Activated gamma-delta T cell treated with anti-CD3 and anti-CD28 coated beads, Interleukin-2, amount 50 U/mL, for 16 hours (primary cell): ENCODE measurements at regions not wholly inside any gene's neighbourhood (a gene's known extent, or its start where the extent isn't known, plus 50 kb on each side); places are given as distances from the start of the nearest gene placed in this dataset.
"Not testable (repeated sequence)": the region's sequence is repeated elsewhere in the genome, so short reads cannot be mapped to it uniquely, and the experiment has no call there.

Source experiments
- DNase-seq: peaks from one replicate; pipeline ENCODE4 v3.0.0-alpha.2; 2020; ENCODE audit warnings: low read depth

DNA sequence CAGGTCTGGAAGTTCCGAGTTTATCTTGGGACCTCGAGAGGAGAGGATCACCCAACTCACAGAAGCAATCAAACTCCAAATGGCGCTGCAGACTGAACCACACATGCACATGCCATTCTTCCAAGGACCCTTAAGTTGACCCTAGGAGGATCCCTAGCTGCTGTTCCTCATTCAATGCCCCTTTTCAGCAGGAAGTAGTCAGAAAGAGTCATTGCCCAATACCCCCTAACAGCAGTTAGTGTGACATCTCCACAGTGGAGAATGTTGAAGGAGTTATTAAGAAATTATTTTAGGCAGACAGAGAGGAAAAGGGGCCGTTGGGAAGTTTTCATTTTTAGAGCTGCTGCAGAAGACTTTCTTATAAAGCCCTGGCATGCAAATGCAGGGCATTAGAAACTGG is 229.9 kb upstream of the DAB2 start:
- no peak for DNase-seq

DNA sequence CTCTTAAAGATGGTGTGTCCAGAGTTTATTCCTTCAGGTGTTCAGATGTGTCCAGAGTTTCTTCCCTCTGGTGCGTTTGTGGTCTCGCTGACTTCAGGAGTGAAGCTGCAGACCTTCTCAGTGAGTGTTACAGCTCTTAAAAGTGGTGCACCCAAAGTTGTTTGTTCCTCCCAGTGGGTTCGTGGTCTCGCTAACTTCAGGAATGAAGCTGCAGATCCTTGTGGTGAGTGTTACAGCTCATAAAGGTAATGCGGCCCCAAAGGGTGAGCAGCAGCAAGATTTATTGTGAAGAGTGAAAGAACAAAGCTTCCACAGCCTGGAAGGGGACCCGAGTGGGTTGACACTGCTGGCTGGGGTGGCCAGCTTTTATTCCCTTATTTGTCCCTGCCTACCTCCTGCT is 227.7 kb upstream of the DAB2 start:
- not testable (repeated sequence) for DNase-seq

DNA sequence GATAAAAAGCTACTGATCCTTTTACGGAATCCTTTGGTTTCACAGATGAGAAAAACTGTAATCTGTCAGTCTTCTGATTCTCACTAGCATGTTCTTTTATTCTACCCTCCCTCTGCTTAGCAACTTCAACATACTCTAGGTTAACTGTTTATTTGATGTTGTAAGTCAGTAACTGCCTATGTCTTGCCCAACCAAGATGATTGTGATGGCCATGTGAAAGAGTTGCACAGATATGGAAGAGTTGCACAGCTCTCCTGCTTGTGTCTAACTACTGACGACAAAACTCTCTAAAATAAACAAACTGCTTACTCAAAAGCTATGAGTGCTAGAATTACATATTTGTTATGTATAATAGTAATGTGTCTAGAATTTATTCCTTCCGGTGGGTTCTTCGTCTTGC is 227.3 kb upstream of the DAB2 start:
- DNase-seq: no peak

DNA sequence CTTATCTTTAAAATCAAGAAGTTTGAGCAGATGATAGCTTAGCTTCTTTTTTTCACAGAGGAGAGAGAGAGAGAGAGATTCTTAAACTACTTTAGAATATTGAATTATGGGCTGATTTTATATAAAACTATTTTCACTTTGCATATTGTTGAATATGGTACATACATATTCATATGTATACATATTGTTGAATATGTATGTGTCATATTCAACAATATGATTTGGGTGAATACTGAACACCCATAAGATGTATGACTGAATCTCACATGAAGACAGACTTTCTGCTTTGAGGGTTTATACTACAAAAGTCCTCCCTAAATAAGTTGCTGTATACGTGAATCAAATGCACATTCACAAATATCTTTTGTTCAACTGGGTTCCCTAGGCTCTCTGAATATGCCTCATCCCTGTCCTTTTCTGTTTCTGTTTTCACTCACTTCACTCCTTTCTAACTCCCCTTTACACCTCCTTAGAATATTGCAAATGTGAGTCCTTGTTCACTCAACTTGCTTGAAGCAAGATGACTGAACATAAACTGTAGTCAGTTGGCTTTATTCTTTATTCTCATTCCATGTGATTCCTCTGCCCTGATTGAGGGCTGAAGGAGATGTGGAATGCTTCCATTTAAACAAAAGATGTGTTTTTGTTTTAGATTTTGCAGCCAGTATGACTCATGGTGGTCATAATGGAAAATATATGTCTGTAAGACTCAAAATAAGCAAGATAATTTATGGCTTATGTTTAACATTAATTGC is 225.4 kb upstream of the DAB2 start:
- no peak for DNase-seq

DNA sequence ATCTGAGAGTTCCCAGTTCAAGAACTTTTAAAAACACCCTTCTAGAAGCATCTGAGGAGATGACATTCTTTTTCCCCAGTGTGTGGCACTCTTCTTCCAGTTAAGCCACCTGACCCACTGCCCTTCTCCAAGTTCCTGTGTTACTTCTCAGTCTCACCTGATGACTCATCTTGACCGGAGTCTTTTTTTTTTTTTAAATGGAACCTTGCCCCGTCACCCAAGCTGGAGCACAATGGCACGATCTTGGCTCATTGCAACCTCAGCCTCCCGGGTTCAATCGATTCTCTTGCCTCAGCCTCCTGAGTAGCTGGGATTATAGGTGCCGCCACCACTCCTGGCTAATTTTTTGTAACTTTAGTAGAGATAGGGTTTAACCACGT is 224.1 kb upstream of the DAB2 start:
- no peak for DNase-seq

DNA sequence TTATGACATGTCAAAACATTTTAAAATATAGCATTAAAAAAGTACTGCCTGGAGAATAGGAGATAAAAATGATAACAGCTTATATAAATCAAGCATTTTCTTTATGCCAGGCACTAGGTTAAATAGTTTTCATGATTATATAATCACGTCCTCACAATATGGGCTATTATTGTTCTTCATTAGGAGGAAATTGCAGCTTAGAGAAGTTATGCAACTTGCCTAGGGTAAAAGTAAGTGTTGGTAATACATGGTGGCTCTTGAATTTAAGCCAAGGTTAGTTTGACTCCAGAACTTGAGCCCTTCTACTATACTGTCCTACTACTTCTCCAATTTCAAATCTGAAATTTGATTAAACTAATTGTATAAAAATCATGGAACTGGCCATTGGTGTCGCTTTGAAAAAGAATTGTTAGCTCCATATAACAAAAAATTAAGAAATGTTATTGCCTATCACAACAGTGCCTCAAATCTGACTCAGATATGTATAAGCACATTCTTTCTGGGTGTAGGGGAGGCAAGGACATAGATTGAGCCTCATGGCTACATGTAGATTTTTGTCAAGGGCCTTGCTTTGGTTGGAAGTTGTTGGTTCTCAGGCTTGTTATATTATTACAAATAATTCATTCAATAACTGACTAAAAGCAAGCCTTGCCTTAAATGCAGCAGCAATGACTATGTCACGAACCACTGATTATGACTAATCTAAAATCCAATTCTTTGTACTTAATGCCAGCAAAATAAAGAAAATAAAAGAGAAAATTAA is 223.5 kb upstream of the DAB2 start:
- DNase-seq: no peak

DNA sequence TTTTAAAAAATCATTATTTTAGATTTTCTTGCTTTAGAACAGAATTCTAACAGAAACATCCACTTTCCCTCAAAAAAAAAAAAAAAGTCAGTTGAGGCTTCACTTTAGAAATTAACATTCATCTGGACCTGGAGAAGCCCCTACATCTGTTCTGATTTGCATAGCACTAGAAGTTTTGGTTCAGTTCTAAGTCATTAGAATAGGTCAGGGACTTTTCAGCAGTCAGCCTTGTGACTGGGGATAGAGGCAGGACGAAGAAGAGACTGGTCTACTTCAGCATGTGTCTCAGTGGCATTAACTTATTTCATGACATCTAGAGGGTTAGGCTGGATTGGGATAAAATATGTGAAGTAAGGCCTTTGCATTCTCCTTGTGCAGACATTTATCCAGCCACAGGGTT is 215.8 kb upstream of the DAB2 start:
- DNase-seq: no peak

DNA sequence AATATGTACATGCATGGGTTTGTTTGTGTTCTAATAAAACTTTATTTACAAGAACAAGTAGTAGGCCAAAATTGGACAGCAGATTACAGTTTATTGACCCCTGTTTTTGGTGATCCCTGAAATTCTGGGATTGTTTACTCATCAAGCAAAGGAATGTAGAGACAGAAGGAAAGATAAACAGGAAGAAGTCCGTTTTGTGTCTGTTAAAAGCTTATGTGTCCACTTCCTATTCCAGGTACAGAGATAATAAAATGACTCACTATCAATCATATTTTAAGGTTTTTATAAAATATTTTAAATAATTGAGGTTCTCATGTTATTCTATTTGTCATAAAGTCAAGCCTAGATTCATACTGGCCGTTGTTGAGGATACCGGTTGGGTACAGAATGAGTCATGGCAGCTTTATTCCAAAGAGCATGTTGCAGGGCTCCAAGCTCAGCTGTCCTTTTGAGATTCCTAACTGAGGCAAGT is 214.9 kb upstream of the DAB2 start:
- no peak for DNase-seq

DNA sequence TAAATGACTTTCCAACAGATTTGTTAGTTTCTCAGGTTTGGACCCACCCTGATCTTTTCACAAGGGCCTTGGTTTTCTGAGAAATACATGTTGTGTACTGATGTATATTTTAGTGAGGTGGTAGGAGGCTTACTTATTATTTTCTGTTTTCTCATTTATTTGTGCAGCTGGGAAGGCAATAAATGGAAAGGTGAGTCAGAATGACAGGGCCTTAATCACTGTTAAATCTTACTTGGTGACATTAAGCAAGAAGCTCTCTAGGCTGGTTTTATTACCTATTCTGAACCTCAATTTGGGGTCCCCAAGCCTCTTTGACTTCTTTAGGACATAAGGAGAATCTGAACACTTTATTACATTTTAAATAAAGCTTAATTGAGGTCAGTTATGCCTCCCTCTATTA is 214.0 kb upstream of the DAB2 start:
- no peak for DNase-seq

DNA sequence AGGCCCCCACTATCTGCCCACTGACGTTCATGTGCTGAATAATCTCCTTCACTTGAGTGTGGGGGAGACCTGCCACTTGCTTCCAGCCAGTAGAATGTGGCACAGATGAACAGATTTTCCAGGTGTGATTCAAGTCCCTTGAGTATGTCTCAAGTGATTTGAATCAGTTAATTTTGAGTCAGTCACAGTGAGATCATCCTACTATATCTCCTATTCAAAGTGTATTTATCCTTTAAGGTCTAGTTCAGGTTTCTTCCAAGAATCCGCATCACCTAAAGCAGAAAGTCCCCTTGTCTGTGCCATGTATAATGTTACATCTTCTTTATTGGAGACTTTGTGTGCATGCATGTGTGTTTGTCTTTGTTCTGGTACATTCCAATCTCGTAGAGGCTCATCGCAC is 208.3 kb upstream of the DAB2 start:
- no peak for DNase-seq

DNA sequence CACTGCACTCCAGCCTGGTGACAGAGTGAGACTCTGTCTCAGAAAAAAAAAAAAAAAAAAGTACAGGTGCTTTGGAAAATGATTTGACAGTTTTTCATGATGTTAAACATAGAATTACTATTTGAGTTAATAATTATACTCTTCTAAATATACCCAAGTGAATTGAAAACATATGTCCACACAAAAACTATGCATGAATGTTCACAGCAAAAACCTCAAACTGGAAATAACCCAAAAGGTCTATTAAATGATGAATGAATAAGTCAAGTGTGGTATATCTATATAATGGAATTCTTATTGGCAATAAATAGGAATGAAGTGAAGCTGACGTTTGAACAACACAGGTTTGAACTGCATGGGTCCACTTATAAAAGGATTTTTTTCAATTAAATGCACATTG is 207.2 kb upstream of the DAB2 start:
- DNase-seq: no peak

DNA sequence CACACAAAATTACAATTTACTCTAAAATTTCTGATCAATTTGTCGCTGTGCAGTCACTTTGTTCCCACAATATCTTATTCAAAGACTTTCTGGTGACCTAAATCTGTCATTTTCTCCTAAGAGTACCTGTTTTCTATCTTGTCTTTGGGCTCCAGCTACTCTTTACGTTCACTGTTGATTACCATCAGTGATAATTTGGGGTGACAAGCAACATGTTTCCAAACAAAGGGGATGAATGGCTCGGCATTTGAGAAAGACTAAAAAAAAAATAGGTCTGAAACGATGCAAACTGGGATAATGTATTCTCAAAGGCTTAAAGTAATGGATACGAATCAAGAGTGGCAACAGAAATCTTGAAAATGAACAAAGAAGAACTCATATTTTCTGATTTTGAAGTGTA is 205.2 kb upstream of the DAB2 start:
- DNase-seq: no peak

DNA sequence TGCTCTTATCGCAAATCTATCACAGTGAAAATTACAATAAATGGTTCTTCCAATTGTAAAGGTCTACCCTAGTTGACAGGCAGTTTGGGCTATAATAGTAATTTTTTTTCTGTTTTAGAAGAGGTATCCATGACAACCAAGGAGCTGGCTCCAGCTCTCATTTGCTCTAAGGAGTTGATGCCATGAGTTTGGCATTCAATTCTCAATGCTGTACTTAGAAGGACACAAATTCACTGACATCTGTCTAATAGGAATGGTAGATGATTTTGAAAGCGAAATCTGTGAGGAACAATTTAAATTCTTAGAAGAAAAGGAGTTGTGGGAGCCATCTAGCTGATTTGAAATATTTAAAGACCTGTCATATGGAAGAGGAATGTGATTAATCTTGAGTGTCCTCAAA is 203.6 kb upstream of the DAB2 start:
- no peak for DNase-seq

DNA sequence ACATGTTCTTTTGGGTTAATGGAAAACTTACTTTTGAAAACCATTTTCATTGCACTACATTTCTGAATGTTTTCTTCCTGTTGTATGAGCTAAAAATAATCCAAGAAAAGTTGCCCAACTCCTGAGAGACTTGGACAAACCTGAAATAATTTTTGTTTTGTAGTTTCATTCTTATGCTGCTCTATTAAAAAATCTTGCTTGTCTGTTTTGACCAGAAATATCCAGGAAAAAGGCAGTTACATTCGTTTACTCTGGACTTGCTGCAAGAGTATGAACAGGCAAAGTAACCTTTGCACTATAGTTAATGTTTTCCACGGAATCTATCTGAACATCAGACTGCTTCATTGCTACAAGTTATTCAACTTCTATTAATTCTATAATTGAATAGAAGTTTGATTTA is 200.1 kb upstream of the DAB2 start:
- no peak for DNase-seq

DNA sequence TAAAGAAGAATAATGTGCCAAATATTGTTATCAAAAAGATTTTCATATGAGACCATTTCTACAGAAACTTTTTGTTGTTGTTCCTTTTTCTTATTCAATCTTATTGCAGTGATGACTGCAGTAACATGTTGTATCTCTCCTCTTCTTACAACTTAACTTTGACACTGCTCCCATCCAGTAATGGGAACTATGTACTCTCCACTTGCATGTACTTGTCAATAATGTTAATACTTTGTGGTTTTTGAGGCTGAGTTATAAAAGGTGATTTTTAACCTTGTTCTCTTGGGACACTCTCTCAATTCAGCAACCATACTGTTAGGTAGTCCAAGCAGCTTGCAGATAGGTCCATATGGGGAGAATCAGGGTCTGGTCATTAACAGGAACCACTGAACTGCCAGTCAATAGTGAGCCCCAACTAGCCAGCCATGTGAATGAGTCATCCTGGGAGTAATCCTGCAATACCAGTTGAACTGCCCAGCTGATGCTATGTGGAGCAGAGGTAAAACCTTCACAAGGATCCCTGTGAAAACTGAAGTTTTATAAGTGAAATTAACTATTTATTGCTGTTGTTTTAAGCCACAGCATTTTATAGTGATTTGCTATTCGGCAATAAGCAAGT is 199.6 kb upstream of the DAB2 start:
- no peak for DNase-seq

DNA sequence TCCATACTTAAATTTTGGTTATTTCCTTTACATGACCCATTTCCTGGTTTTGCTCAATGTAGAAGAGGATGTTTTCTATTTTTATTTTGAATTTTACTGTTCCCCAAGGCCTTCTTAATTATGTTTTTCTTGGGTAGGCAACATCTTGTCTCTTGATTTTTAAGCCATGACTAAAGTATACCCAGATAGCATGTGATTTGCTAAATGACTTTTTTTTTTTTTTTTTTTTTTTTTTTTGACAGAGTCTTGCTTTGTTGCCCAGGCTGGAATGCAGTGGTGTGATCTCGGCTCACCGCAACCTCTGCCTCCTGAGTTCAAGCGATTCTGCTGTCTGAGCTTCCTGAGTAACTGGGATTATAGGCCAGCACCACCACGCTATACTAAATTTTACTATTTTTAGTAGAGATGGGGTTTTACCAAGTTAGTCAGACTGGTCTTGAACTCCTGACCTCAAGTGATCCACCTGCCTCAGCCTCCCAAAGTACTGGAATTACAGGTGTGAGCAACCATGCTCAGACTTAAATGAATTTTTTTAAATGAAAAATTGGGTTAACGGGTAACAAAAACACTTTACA is 198.6 kb upstream of the DAB2 start:
- DNase-seq: no peak

DNA sequence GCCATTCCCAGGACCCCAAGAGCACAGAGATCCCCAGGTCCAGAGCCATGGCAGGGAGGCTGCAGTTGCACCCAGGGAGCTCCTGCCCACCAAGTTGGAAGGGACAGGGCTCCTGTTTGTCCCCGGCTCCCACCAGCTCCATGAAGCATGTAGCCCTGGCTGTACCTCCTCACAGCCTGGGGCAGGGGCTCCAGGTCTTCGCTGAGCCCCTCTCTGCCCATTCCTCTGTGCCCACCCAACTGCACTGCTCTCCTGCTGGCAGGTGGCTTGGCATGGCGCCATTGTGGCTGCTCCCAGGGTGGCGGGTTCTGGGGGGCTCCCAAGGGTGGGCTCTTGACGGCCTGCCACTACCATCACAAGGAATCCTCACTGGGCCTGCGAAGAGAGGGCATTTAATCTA is 197.5 kb upstream of the DAB2 start:
- no peak for DNase-seq

DNA sequence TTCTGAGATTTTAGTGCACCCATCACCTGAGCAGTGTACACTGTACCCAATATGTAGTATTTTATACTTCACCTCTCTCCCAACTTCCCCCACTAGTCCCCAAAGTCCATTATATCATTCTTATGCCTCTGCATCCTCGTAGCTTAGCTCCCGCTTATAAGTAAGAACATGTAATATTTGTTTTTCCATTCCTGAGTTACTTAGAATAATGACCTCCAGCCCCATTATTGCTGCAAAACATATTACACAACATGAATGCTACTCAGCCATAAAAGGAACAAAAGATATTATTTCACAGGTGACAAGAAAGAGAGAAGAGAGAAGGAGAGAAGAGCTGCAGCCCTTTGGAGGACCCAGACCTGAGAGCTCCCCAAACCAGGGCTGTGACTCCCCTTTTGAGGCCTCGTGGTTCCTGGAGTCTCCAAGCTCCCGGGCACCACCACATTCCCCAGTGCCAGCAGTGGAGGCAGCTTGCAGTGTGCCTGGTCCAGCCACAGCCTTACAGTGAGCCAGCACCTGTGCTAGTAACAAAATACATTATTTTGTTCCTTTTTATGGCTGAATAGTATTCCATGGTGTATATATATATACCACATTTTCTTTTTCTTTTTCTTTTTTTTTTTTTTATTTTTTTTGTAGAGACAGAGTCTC is 194.5 kb upstream of the DAB2 start:
- no peak for DNase-seq

DNA sequence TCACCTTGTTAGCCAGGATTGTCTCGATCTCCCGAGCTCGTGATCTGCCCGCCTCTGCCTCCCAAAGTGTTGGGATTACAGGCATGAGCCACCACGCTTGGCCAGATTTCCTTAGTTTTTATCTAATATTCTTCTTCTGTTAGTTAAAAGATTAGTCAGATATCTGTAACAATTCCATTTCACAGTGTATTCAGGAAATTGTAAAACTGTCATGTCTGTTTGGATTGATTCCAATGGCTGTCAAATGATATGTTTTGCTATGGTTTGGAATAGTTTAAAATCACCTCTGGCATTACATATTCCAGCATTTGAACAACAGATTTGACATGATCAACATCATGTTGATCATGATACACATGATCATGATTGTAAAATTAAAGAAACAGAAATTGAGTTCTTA is 193.6 kb upstream of the DAB2 start:
- DNase-seq: no peak

DNA sequence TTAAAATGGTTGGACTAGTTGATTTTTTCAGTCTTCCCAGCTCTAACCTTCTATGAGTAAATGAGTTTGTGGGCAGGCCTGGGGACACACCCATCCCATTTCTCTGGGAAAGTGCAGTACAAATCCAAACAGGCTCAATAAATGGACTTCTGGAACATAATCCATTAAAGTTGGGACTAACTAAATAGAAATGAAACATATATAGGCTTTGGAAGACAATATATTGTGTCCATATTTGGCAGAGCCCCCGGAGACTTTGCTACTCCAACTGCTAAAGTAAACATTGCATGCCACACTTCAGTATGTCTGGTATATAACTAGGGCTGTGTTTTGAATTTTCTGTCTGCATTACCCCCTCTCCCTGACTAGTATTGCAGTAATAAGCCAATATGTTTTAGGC is 191.4 kb upstream of the DAB2 start:
- no peak for DNase-seq

DNA sequence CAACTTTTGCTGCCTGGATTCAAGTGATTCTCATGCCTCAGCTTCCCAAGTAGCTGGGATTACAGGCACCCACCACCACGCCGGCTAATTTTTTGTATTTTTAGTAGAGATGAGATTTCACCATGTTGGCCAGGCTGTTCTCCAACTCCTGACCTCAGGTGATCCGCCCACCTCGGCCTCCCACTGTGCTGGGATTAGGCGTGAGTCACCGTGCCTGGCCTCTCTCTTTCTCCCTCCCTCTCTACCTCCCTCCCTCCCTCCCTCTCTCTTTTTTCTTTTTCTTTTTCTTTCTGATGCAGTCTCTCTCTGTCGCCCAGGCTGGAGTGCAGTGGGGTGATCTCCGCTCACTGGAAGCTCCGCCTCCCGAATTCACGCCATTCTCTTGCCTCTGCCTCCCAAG is 186.3 kb upstream of the DAB2 start:
- DNase-seq: not testable (repeated sequence)

DNA sequence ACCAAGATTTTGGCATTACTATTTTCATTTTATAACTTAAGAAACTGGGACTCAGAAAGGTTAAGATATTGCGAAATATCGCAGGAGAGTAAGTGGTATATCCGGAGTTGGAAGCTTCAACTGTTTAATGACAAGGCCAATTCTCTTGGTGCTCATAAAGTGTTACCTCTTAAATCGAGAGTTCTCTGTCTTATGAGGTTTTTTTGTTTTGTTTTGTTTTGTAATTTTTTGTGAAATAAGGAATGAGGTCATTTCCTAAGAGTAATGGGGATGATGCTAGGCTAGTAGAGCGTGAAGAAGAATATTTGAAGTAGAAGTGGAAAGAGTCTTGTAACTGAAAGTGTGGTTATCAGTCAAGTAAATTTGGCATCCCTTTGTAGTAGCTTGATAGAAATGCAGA is 183.2 kb upstream of the DAB2 start:
- no peak for DNase-seq

DNA sequence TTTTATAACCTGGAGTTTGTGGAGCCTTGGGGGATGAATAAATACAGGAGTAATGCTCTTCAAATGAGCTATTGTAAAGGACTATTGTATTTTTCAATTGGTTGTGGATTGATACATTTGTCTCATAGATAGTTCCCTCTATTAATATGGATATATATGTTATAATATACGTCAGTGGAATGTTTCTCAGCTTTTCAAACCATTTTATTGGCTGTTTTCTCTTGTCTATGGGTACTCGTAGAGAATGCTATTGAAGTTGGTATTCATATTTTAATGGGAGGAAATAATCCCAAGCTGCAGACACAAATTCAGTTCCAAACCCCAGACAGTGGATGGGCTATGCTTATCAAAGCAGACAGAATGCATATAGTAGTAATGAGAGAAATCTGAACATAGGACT is 181.8 kb upstream of the DAB2 start:
- no peak for DNase-seq
